ENCODE measurements at regions not wholly inside any gene's neighbourhood (a gene's known extent, or its start where the extent isn't known, plus 50 kb on each side); places are given as distances from the start of the nearest gene placed in this dataset.

- TF ChIP-seq CTCF (conservative IDR thresholded peaks at IDR 0.05) (no peak), EZH2 (IDR thresholded peaks at IDR 0.05; ENCODE audit: low read depth) (no peak)
These were observed 445.8 kb upstream of the ACVR2A start for GRCh38 chr2:147398996-147399395.
